AG08396 (cell line): ENCODE measurements at regions not wholly inside any gene's neighbourhood (a gene's known extent, or its start where the extent isn't known, plus 50 kb on each side); places are given as distances from the start of the nearest gene placed in this dataset.
"Not testable (repeated sequence)": the region's sequence is repeated elsewhere in the genome, so short reads cannot be mapped to it uniquely, and the experiment has no call there.

Experiments
- DNase-seq: peaks from one replicate; pipeline ENCODE4 v3.0.0; 2012; ENCODE audit warnings: low spot score, mixed read lengths

DNA sequence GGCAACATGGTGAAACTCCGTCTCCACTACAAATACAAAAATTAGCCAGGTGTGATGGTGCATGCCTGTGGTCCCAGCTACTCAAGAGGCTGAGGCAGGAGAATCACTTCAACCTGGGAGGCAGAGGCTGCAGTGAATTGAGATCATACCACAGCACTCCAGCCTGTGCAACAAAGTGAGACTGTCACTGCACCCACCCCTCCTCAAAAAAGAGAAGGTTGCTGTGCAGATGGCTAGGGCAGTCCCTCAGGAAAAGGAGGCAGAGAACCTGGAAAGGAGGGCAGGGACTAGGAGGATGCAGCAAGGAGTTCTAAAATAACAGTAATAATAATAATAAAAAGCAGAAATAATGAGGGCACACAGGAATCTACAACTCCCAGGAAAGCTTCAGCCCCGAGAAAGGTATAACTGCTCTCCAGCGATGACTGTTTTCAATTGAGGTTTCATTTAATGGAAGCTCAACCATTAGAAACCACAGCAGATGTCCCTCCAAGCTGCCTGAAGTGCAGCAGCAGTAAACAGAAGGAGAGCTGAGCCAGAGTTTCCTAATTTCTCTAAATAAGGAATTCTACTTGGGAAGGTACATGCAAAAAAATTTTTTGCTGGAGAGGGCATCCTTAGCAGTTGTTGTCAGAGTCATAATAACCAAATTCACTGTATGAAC is 326.5 kb downstream of the GATA3 start:
- DNase-seq = no peak

GRCh38 chr10:8386781-8387180 is 332.3 kb downstream of the GATA3 start:
- DNase-seq = no peak

- no peak for DNase-seq
Observed at GRCh38 chr10:8389630-8390029, 335.1 kb downstream of the GATA3 start.

DNA sequence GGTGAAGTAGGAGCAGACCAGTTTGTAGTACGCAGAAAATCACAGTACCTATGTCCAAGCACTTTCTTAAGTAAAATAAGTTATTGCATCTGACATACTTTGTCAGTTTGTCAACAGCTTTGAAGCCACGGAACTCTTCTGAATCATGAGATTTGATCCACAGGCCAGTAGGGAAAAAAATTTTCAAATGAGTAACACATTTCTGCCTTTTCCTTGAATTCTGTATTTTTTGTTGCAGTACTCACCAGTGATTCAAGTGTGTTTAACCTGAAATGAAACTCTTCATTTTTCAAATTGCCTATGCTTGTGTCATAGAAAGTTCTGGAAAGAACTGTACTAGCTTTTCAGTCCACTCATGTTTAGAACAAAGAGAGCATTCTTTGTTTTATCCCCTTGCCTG is 337.7 kb downstream of the GATA3 start:
- no peak for DNase-seq

DNA sequence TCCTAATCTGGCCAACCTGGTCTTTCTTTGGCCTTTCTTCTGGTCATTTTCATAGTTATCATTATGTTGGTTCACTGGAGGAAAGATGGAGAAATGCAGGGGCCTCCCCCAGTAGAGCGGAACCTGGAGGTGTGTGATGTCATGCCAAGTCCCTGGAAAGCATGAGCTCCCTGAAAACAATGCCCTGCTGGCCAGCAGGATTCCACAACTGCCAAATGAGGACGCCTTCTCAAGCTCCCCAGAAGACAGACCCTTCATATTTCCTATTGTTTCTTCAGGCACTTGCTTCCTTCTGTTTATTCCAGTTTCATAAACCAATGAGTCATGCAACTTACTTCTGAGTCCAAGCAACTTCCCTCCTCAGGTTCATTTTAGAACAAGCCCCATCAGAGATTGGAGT is 339.0 kb downstream of the GATA3 start:
- DNase-seq = no peak

- DNase-seq = no peak
Observed at GRCh38 chr10:8396675-8397074, 342.2 kb downstream of the GATA3 start.

- no peak for DNase-seq
Observed at GRCh38 chr10:8398771-8399170, 344.3 kb downstream of the GATA3 start.

DNA sequence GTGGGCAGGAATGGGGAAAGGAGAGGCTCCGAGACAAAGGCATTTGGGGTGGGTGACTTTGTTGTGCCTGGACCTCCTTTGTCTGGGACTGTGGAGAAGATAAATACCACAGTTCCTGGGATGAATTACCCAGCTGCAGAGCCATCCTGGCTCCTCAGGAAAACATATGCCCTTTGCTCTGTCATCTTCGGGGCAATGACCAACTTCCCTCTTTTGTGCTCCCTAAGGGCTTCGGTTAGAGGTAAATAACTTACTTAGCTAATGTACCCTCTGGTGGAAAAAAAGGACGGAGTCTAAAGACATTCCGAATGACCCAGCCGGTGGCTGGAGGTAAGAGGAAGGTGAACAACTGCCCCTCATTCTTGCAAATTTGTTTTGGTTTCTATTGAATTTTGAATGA is 345.7 kb downstream of the GATA3 start:
- no peak for DNase-seq

- DNase-seq = no peak
Observed at GRCh38 chr10:8400892-8401291, 346.4 kb downstream of the GATA3 start.

DNA sequence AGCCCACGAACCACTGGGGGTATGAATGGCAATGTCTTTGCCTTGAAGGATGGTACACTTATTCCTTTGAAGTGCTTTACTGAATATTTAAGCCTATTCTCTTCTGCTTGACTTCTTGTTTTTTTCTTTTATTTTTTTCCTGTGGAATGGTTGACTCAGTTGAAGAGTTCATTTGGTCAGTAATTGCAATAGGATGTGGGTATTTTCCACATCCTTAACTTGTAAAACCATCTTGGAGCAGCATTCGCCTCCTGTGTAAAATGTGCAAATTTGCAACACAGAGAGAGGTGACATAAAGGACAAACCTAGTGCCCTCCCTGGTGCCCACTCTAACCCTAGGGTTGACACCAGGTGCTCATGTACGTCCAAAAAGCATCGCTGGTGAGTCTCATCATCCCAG is 347.0 kb downstream of the GATA3 start:
- DNase-seq = no peak

GRCh38 chr10:8402576-8402975 is 348.1 kb downstream of the GATA3 start:
- no peak for DNase-seq

- DNase-seq = no peak
Observed at GRCh38 chr10:8403711-8404371, 349.4 kb downstream of the GATA3 start.

DNA sequence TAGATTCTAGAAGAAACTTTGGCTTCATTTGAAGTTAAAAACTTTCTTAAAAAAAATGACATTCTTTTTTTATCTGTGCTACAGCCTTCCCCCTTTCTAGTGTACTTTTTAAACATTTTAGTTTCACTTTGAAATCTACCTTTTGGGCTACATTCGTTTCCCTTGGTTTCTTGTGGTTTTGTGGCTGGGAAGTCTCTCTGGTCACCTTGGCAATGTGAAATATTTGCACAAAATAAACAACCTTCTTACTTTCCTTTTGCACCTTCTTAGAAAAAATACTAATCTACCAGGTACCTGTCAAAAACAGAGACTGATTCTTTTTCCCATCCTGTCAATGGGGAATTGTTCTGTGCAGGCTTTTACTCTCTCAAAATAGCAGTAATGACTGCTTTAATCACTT is 350.2 kb downstream of the GATA3 start:
- no peak for DNase-seq

- no peak for DNase-seq
Observed at GRCh38 chr10:8405596-8405995, 351.1 kb downstream of the GATA3 start.

GRCh38 chr10:8407501-8408021 is 353.1 kb downstream of the GATA3 start:
- no peak for DNase-seq

GRCh38 chr10:8410506-8410905 is 356.0 kb downstream of the GATA3 start:
- no peak for DNase-seq

DNA sequence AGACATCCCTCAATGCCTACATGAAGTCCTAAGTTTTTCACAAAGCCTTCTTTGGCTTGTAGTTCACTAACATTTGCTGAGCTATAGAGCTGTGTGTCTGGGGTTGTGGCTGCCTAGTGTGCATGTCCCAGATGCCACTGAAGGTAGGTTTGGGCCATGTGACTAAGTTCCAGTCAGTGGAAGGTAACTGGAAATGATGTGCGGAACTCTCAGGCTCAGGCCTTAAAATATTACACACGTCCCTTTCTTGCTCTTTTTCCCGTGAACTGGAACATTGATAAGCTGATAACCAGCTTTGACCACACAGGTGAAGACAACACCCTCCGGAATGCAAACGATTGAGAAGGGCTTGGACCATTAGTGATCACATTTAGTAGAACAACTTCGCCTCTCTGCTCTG is 358.1 kb downstream of the GATA3 start:
- no peak for DNase-seq

GRCh38 chr10:8415029-8415428 is 360.5 kb downstream of the GATA3 start:
- not testable (repeated sequence) for DNase-seq

GRCh38 chr10:8416192-8416701 is 361.8 kb downstream of the GATA3 start:
- DNase-seq = no peak

- DNase-seq = no peak
Observed at GRCh38 chr10:8416760-8417159, 362.3 kb downstream of the GATA3 start.

DNA sequence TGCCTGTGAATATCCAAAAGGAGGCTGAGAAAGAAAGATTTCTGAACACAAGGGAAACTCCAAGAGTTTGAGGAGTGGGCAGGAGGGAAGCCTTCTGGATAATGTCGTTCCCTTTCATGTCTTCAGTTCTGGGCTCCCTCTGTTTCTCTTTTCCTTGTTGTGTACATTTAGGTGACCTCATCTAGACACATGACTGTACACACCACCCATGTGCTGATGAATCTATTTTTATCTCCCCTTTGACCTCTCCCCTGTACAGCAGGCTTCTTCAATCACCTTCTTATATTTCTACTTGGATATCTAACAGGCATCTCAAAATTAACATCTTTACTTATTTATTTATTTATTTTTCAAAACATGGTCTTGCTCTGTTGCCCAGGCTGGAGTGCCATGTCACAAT is 363.1 kb downstream of the GATA3 start:
- DNase-seq = no peak

- DNase-seq = no peak
Observed at GRCh38 chr10:8418631-8419030, 364.1 kb downstream of the GATA3 start.

GRCh38 chr10:8420182-8420581 is 365.7 kb downstream of the GATA3 start:
- no peak for DNase-seq
